ENCODE measurements at regions not wholly inside any gene's neighbourhood (a gene's known extent, or its start where the extent isn't known, plus 50 kb on each side); places are given as distances from the start of the nearest gene placed in this dataset.

DNA sequence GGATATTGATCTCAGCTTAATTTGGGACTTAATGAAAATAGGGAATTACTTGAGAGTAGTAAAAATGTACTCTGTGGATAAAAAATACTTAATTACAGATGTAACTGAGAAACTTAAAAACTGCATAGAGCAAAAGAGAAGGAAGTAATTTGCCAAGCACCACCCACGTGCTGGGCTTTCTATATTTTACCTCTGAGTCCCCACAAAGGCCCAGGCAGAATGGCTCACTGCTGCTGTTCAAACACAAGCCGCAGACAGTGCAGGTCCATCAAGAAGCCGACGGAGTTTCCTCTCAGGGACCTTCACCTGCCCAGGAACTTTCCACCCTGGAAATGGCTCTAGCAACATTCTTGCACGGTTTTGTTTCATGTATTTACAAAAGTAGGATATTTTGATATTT, 77.2 kb upstream of the TRPM1 start:
- DNase-seq (ENCODE audit: low read depth in 1 of 2, low spot score in 1 of 2) (no peak), FAIRE-seq (no peak), ATAC-seq (no peak)
- ChIA-PET CTCF (interaction anchor here (2.8 kb wide), 1 partner anchor 310 kb away, joined by 10 read pairs; no protein-coding TSS in a partner anchor), POLR2A (no interaction called here)
- Histone ChIP-seq H3K4me3 (no peak overlapping the region), H3K27ac (no peak overlapping the region), H3K4me2 (no peak overlapping the region), H3K9me3 (peaks cover 5% of the 10 kb centered on the region; the same call in 1 of the 3 replicates), H3K4me1 (no peaks in the 10 kb centered on the region)
- 58% methylated on average over 5 of the region's 5 CpGs for WGBS (ENCODE audit: missing lambda C conversion rate)
- TF ChIP-seq, protein P1, sequence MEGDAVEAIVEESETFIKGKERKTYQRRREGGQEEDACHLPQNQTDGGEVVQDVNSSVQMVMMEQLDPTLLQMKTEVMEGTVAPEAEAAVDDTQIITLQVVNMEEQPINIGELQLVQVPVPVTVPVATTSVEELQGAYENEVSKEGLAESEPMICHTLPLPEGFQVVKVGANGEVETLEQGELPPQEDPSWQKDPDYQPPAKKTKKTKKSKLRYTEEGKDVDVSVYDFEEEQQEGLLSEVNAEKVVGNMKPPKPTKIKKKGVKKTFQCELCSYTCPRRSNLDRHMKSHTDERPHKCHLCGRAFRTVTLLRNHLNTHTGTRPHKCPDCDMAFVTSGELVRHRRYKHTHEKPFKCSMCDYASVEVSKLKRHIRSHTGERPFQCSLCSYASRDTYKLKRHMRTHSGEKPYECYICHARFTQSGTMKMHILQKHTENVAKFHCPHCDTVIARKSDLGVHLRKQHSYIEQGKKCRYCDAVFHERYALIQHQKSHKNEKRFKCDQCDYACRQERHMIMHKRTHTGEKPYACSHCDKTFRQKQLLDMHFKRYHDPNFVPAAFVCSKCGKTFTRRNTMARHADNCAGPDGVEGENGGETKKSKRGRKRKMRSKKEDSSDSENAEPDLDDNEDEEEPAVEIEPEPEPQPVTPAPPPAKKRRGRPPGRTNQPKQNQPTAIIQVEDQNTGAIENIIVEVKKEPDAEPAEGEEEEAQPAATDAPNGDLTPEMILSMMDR (IDR thresholded peaks at IDR 0.05): no peak
- no peak for TF ChIP-seq CBX8 (IDR thresholded peaks at IDR 0.05)
- no peak for TF ChIP-seq SREBF2 (IDR thresholded peaks at IDR 0.05)
- TF ChIP-seq CBX2 (IDR thresholded peaks at IDR 0.05; ENCODE audit: borderline replicate concordance, low read depth): no peak
- no peak for TF ChIP-seq ZC3H11A (IDR thresholded peaks at IDR 0.05)
- TF ChIP-seq, protein P2, sequence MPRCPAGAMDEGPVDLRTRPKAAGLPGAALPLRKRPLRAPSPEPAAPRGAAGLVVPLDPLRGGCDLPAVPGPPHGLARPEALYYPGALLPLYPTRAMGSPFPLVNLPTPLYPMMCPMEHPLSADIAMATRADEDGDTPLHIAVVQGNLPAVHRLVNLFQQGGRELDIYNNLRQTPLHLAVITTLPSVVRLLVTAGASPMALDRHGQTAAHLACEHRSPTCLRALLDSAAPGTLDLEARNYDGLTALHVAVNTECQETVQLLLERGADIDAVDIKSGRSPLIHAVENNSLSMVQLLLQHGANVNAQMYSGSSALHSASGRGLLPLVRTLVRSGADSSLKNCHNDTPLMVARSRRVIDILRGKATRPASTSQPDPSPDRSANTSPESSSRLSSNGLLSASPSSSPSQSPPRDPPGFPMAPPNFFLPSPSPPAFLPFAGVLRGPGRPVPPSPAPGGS (IDR thresholded peaks at IDR 0.05): no peak
- TF ChIP-seq TFCP2L1 (CRISPR knock-in tag; IDR thresholded peaks at IDR 0.05): no peak
- TF ChIP-seq ATOH8 (CRISPR knock-in tag; IDR thresholded peaks at IDR 0.05; ENCODE audit: low read depth): no peak
- TF ChIP-seq POLR2AphosphoS2 (conservative IDR thresholded peaks at IDR 0.05; ENCODE audit: low read length): no peak
- no peak for TF ChIP-seq NR3C1 (IDR thresholded peaks at IDR 0.05)
- TF ChIP-seq, protein P3, sequence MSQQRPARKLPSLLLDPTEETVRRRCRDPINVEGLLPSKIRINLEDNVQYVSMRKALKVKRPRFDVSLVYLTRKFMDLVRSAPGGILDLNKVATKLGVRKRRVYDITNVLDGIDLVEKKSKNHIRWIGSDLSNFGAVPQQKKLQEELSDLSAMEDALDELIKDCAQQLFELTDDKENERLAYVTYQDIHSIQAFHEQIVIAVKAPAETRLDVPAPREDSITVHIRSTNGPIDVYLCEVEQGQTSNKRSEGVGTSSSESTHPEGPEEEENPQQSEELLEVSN (IDR thresholded peaks at IDR 0.05; ENCODE audit: borderline replicate concordance, low read depth): no peak
- TF ChIP-seq, protein P4, sequence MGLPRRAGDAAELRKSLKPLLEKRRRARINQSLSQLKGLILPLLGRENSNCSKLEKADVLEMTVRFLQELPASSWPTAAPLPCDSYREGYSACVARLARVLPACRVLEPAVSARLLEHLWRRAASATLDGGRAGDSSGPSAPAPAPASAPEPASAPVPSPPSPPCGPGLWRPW (IDR thresholded peaks at IDR 0.05): no peak
- TF ChIP-seq HOXB13 (CRISPR knock-in tag; IDR thresholded peaks at IDR 0.05; ENCODE audit: low read depth): no peak
- TF ChIP-seq RARB (CRISPR knock-in tag; IDR thresholded peaks at IDR 0.05): no peak
- TF ChIP-seq TP53 (CRISPR knock-in tag; IDR thresholded peaks at IDR 0.05): no peak
- no peak for TF ChIP-seq ESRRA (IDR thresholded peaks at IDR 0.05; ENCODE audit: borderline replicate concordance, low read length)
- no peak for TF ChIP-seq KDM1A (IDR thresholded peaks at IDR 0.05; ENCODE audit: low read depth)

DNA sequence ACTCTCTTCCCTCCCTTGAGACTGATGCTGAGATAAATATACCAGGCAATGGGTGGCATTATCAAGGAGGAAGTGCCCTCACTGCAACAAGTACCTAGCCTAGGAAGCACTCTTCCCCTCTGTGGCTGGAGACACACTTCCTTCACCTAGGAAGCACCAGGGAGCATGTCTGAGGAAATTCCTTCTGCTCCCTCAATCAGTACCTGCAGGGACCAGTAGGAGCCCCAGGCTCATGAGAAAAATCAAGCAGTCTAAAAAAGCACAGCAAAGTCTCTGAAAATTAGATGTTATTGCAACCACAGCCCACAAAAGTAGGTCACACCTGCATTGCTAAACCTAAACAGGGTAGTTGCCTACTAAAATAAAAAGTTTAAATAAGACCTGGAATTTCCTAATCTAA, 78.2 kb upstream of the TRPM1 start:
- POLR2A ChIA-PET: no interaction called here
- H3K4me2 ChIP-seq: no peak overlapping the region
- H3K4me3 ChIP-seq: no peak overlapping the region
- ATAC-seq: peak; percentile 55 to 57; a peak in 2 of 6 replicates
- TF ChIP-seq NPAS2 (CRISPR knock-in tag; IDR thresholded peaks at IDR 0.05; ENCODE audit: borderline replicate concordance) (no peak), PHF8 (IDR thresholded peaks at IDR 0.05; ENCODE audit: borderline replicate concordance, low read depth) (no peak), PBX3 (IDR thresholded peaks at IDR 0.05) (no peak), EHF (CRISPR knock-in tag; IDR thresholded peaks at IDR 0.05) (no peak)
- TF ChIP-seq, protein P5, sequence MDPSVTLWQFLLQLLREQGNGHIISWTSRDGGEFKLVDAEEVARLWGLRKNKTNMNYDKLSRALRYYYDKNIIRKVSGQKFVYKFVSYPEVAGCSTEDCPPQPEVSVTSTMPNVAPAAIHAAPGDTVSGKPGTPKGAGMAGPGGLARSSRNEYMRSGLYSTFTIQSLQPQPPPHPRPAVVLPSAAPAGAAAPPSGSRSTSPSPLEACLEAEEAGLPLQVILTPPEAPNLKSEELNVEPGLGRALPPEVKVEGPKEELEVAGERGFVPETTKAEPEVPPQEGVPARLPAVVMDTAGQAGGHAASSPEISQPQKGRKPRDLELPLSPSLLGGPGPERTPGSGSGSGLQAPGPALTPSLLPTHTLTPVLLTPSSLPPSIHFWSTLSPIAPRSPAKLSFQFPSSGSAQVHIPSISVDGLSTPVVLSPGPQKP (IDR thresholded peaks at IDR 0.05; ENCODE audit: low read depth, low read length): no peak
- TF ChIP-seq, protein P1 (IDR thresholded peaks at IDR 0.05): no peak
- TF ChIP-seq, protein P4 (IDR thresholded peaks at IDR 0.05): no peak
- CTCF ChIA-PET: no interaction called here
- no peaks in the 10 kb centered on the region for H3K4me1 ChIP-seq
- no peak for DNase-seq (ENCODE audit: low read depth in 1 of 2, low spot score in 1 of 2)
- FAIRE-seq: peak; percentile 79
- peaks cover 5% of the 10 kb centered on the region; the same call in 1 of the 3 replicates for H3K9me3 ChIP-seq
- H3K27ac ChIP-seq: no peak overlapping the region

Measured in A549 (cell line).